ENCODE measurements at regions not wholly inside any gene's neighbourhood (a gene's known extent, or its start where the extent isn't known, plus 50 kb on each side); places are given as distances from the start of the nearest gene placed in this dataset.

DNA sequence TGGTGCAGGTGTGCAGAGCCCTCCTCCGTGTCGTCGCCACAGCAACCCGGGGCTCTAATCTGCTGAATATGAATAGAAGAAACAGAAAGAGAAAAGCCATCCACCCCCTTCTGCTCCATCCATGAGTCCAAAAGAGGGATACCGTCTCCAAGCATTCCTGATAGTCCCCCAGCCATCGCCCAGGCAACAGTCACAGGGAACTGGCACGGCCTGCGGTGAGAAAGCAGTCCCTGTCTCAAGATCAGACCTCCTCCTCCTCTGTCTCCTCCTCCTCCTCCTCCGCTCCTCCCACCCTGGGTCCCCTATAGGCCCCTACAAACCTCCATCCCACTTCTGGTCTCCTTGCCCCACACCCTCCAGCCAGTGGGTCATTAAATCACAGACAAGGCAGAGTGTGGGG is 308.1 kb upstream of the MPDZ start:
- Mint-ChIP-seq H3K4me1 (peaks cover 3% of the 10 kb centered on the region; the same call in 2 of the 3 replicates), H3K27me3 (ENCODE audit: insufficient read depth, low read depth, poor library complexity) (no peaks in the 10 kb centered on the region), H3K9me3 (no peaks in the 10 kb centered on the region), H3K36me3 (ENCODE audit: low read depth) (no peaks in the 10 kb centered on the region), H3K4me3 (no peak overlapping the region), H3K27ac (no peak overlapping the region)
- peak; percentile 67 for ATAC-seq
- Histone ChIP-seq H3K79me2 (replicated peaks; ENCODE audit: insufficient read depth) (no peaks in the 10 kb centered on the region), H3K27me3 (ENCODE audit: insufficient read depth) (no peaks in the 10 kb centered on the region), H3K4me1 (ENCODE audit: insufficient read depth) (peaks cover 45% of the 10 kb centered on the region), H3K4me3 (no peak overlapping the region), H4K20me1 (replicated peaks; ENCODE audit: insufficient read depth) (no peaks in the 10 kb centered on the region), H2AFZ (no peak overlapping the region), H3K27ac (ENCODE audit: low read depth) (no peak overlapping the region), H3K9me2 (ENCODE audit: insufficient read depth) (no peaks in the 10 kb centered on the region), H3F3A (replicated peaks; ENCODE audit: low read depth) (no peaks in the 10 kb centered on the region), H3K36me3 (ENCODE audit: insufficient read depth) (no peaks in the 10 kb centered on the region), H3K4me2 (peak overlapping the region; percentile 43; the same call in 1 of the 2 replicates)
- TF ChIP-seq, protein P1, sequence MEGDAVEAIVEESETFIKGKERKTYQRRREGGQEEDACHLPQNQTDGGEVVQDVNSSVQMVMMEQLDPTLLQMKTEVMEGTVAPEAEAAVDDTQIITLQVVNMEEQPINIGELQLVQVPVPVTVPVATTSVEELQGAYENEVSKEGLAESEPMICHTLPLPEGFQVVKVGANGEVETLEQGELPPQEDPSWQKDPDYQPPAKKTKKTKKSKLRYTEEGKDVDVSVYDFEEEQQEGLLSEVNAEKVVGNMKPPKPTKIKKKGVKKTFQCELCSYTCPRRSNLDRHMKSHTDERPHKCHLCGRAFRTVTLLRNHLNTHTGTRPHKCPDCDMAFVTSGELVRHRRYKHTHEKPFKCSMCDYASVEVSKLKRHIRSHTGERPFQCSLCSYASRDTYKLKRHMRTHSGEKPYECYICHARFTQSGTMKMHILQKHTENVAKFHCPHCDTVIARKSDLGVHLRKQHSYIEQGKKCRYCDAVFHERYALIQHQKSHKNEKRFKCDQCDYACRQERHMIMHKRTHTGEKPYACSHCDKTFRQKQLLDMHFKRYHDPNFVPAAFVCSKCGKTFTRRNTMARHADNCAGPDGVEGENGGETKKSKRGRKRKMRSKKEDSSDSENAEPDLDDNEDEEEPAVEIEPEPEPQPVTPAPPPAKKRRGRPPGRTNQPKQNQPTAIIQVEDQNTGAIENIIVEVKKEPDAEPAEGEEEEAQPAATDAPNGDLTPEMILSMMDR (conservative IDR thresholded peaks at IDR 0.05; ENCODE audit: low read depth in 2 of 2) = no peak
- TF ChIP-seq CREB1 (CRISPR knock-in tag; IDR thresholded peaks at IDR 0.05; ENCODE audit: low read depth) = no peak
- TF ChIP-seq POLR2AphosphoS5 (IDR thresholded peaks at IDR 0.05; ENCODE audit: low read depth) = no peak
- no peak for TF ChIP-seq EZH2phosphoT487 (IDR thresholded peaks at IDR 0.05; ENCODE audit: unreplicated experiment)
- TF ChIP-seq, protein P2, sequence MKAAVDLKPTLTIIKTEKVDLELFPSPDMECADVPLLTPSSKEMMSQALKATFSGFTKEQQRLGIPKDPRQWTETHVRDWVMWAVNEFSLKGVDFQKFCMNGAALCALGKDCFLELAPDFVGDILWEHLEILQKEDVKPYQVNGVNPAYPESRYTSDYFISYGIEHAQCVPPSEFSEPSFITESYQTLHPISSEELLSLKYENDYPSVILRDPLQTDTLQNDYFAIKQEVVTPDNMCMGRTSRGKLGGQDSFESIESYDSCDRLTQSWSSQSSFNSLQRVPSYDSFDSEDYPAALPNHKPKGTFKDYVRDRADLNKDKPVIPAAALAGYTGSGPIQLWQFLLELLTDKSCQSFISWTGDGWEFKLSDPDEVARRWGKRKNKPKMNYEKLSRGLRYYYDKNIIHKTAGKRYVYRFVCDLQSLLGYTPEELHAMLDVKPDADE (IDR thresholded peaks at IDR 0.05) = no peak
- TF ChIP-seq ZNF114 (CRISPR knock-in tag; IDR thresholded peaks at IDR 0.05) = no peak
- no peak for TF ChIP-seq STAT1 (IDR thresholded peaks at IDR 0.05; ENCODE audit: unreplicated experiment)
- TF ChIP-seq, protein P3, sequence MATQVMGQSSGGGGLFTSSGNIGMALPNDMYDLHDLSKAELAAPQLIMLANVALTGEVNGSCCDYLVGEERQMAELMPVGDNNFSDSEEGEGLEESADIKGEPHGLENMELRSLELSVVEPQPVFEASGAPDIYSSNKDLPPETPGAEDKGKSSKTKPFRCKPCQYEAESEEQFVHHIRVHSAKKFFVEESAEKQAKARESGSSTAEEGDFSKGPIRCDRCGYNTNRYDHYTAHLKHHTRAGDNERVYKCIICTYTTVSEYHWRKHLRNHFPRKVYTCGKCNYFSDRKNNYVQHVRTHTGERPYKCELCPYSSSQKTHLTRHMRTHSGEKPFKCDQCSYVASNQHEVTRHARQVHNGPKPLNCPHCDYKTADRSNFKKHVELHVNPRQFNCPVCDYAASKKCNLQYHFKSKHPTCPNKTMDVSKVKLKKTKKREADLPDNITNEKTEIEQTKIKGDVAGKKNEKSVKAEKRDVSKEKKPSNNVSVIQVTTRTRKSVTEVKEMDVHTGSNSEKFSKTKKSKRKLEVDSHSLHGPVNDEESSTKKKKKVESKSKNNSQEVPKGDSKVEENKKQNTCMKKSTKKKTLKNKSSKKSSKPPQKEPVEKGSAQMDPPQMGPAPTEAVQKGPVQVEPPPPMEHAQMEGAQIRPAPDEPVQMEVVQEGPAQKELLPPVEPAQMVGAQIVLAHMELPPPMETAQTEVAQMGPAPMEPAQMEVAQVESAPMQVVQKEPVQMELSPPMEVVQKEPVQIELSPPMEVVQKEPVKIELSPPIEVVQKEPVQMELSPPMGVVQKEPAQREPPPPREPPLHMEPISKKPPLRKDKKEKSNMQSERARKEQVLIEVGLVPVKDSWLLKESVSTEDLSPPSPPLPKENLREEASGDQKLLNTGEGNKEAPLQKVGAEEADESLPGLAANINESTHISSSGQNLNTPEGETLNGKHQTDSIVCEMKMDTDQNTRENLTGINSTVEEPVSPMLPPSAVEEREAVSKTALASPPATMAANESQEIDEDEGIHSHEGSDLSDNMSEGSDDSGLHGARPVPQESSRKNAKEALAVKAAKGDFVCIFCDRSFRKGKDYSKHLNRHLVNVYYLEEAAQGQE (IDR thresholded peaks at IDR 0.05; ENCODE audit: unreplicated experiment) = no peak
- no peak for TF ChIP-seq NANOG (IDR thresholded peaks at IDR 0.05; ENCODE audit: borderline replicate concordance)
- TF ChIP-seq, protein P4, sequence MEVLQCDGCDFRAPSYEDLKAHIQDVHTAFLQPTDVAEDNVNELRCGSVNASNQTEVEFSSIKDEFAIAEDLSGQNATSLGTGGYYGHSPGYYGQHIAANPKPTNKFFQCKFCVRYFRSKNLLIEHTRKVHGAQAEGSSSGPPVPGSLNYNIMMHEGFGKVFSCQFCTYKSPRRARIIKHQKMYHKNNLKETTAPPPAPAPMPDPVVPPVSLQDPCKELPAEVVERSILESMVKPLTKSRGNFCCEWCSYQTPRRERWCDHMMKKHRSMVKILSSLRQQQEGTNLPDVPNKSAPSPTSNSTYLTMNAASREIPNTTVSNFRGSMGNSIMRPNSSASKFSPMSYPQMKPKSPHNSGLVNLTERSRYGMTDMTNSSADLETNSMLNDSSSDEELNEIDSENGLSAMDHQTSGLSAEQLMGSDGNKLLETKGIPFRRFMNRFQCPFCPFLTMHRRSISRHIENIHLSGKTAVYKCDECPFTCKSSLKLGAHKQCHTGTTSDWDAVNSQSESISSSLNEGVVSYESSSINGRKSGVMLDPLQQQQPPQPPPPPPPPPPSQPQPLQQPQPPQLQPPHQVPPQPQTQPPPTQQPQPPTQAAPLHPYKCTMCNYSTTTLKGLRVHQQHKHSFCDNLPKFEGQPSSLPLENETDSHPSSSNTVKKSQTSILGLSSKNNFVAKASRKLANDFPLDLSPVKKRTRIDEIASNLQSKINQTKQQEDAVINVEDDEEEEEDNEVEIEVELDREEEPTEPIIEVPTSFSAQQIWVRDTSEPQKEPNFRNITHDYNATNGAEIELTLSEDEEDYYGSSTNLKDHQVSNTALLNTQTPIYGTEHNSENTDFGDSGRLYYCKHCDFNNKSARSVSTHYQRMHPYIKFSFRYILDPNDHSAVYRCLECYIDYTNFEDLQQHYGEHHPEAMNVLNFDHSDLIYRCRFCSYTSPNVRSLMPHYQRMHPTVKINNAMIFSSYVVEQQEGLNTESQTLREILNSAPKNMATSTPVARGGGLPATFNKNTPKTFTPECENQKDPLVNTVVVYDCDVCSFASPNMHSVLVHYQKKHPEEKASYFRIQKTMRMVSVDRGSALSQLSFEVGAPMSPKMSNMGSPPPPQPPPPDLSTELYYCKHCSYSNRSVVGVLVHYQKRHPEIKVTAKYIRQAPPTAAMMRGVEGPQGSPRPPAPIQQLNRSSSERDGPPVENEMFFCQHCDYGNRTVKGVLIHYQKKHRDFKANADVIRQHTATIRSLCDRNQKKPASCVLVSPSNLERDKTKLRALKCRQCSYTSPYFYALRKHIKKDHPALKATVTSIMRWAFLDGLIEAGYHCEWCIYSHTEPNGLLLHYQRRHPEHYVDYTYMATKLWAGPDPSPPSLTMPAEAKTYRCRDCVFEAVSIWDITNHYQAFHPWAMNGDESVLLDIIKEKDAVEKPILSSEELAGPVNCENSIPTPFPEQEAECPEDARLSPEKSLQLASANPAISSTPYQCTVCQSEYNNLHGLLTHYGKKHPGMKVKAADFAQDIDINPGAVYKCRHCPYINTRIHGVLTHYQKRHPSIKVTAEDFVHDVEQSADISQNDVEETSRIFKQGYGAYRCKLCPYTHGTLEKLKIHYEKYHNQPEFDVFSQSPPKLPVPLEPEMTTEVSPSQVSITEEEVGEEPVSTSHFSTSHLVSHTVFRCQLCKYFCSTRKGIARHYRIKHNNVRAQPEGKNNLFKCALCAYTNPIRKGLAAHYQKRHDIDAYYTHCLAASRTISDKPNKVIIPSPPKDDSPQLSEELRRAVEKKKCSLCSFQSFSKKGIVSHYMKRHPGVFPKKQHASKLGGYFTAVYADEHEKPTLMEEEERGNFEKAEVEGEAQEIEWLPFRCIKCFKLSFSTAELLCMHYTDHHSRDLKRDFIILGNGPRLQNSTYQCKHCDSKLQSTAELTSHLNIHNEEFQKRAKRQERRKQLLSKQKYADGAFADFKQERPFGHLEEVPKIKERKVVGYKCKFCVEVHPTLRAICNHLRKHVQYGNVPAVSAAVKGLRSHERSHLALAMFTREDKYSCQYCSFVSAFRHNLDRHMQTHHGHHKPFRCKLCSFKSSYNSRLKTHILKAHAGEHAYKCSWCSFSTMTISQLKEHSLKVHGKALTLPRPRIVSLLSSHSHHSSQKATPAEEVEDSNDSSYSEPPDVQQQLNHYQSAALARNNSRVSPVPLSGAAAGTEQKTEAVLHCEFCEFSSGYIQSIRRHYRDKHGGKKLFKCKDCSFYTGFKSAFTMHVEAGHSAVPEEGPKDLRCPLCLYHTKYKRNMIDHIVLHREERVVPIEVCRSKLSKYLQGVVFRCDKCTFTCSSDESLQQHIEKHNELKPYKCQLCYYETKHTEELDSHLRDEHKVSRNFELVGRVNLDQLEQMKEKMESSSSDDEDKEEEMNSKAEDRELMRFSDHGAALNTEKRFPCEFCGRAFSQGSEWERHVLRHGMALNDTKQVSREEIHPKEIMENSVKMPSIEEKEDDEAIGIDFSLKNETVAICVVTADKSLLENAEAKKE (CRISPR knock-in tag; IDR thresholded peaks at IDR 0.05) = no peak
- no peak for TF ChIP-seq ZNF331 (CRISPR knock-in tag; IDR thresholded peaks at IDR 0.05; ENCODE audit: low read depth)
- TF ChIP-seq JUNB (IDR thresholded peaks at IDR 0.05; ENCODE audit: unreplicated experiment) = no peak
- no peak for TF ChIP-seq EZH2 (IDR thresholded peaks at IDR 0.05; ENCODE audit: low read depth, unreplicated experiment)
- no peak for DNase-seq (ENCODE audit: low spot score)

All from GM23338 (cell line).